Testis (tissue), 2 donors: ENCODE measurements at regions not wholly inside any gene's neighbourhood (a gene's known extent, or its start where the extent isn't known, plus 50 kb on each side); places are given as distances from the start of the nearest gene placed in this dataset.
"Not testable (repeated sequence)": the region's sequence is repeated elsewhere in the genome, so short reads cannot be mapped to it uniquely, and the experiment has no call there.

Source experiments
- DNase-seq: peaks from one replicate; pipeline ENCODE4 v3.0.0-alpha.2; 2019
- H3K27ac ChIP-seq, 2 donors: fragments of 200-600 bp; sonication (generic); one replicate each; pipeline ENCODE4 v1.5.1; 2019
- H3K27me3 ChIP-seq: fragments of 200-600 bp; sonication (generic); one replicate; pipeline ENCODE4 v1.5.1; 2019
- H3K36me3 ChIP-seq: fragments of 200-600 bp; sonication (generic); one replicate; pipeline ENCODE4 v1.5.1; 2017; ENCODE audit warnings: low read depth; ENCODE audit errors: missing control alignments
- H3K4me1 ChIP-seq: fragments of 200-600 bp; sonication (generic); one replicate; pipeline ENCODE4 v1.5.1; 2019
- H3K4me3 ChIP-seq, 2 donors: fragments of 200-600 bp; sonication (generic); one replicate each; pipeline ENCODE4 v1.5.1; 2017 to 2019
- H3K9me3 ChIP-seq: fragments of 200-600 bp; sonication (generic); one replicate; pipeline ENCODE4 v1.5.1; 2017
- CTCF ChIP-seq, 3 experiments: fragments of 450-650 bp in 2 of 3; fragments of 200-600 bp in 1 of 3; sonication (generic) in 1 of 3; IDR thresholded peaks; one replicate each; pipeline ENCODE4 v1.5.1; 2016 to 2019; ENCODE audit warnings: antibody characterized with exemption in 3 of 3, mild to moderate bottlenecking in 2 of 3, moderate library complexity in 1 of 3
- POLR2A ChIP-seq: fragments of 450-650 bp; IDR thresholded peaks from one replicate; pipeline ENCODE4 v1.6.1; 2017; ENCODE audit warnings: antibody characterized with exemption, mild to moderate bottlenecking, moderate library complexity
- WGBS, 2 donors: methylation state at CpG; one replicate each; pipeline ENCODE4 v1.1.5; 2018; 5-methylcytosine and 5-hydroxymethylcytosine counted together
- intact Hi-C: fragments of 100-400 bp; cut with DNase I; formaldehyde crosslinking; loops from one replicate; pipeline ENCODE4 v1.15.1; 2023; ENCODE audit warnings: low total_unique reads

DNA sequence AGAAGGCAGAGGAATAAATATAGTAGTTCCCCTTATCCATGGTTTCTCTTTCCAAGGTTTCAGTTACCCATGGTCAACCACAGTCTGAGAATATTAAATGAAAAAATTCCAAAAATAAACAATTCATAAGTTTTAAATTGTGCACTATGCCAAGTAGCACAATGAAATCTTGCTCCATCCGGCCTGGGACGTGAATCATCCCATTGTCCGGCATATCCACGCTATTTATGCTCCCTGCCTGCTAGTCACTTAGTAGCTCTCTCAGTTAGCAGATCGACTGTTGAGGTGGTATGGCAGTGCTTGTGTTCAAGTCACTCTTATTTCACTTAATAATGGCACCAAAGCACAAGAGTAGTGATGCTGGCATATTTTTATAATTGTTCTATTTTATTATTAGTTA, 58.6 kb upstream of the ARHGAP29 start:
- no peak for DNase-seq
- 65 to 86% methylated on average over 5 of the region's 5 CpGs for WGBS, 2 donors
- H3K36me3 ChIP-seq = no peaks in the 10 kb centered on the region
- no peaks in the 10 kb centered on the region for H3K4me1 ChIP-seq
- H3K4me3 ChIP-seq = no peak overlapping the region
- H3K9me3 ChIP-seq = no peaks in the 10 kb centered on the region
- TF ChIP-seq POLR2A (no peak), CTCF (IDR thresholded peaks at IDR 0.05) (no peak)
- intact Hi-C loops = no loop called here
- no peak overlapping the region for H3K27ac ChIP-seq
- H3K27me3 ChIP-seq = no peaks in the 10 kb centered on the region

DNA sequence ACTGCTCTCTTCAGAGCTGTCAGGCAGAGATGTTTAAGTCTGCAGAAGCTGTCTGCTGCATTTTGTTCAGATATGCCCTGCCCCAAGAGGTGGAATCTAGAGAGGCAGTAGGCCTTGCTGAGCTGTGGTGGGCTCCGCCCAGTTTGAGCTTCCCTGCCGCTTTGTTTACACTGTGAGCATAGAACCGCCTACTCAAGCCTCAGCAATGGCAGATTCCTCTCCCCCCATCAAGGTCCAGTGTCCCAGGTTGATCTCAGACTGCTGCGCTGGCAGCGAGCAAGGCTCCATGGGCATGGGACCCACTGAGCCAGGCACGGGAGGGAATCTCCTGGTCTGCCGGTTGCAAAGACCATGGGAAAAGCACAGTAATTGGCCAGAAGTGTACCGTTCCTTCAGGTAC, 55.6 kb upstream of the ARHGAP29 start:
- 92 to 95% methylated on average over 8 of the region's 8 CpGs for WGBS, 2 donors
- DNase-seq, H3K27ac ChIP-seq, H3K4me1 ChIP-seq, H3K9me3 ChIP-seq, intact Hi-C loops, H3K27me3 ChIP-seq, H3K4me3 ChIP-seq, H3K36me3 ChIP-seq: not testable (repeated sequence)

GRCh38 chr1:94289244-94289643, 51.9 kb upstream of the ARHGAP29 start:
- 88 to 95% methylated on average over 1 of the region's 1 CpG for WGBS, 2 donors
- H3K4me3 ChIP-seq, H3K4me1 ChIP-seq, H3K27me3 ChIP-seq, H3K27ac ChIP-seq, H3K9me3 ChIP-seq, H3K36me3 ChIP-seq, intact Hi-C loops, DNase-seq: not testable (repeated sequence)
